Caco-2 (cell line): ENCODE measurements at regions not wholly inside any gene's neighbourhood (a gene's known extent, or its start where the extent isn't known, plus 50 kb on each side); places are given as distances from the start of the nearest gene placed in this dataset.

ENCODE experiments used
- BruUV-seq: library from RNA; stranded (reverse); fragments of 400-500 nt; replicated peaks from 2 replicates; lab custom pipeline; 2021; lab: Mats Ljungman, UMichigan
- CTCF ChIA-PET: fragments of 300-600 bp; sonication (Branson Sonifier 250); formaldehyde crosslinking; loops from one replicate; lab custom pipeline; 2022; ENCODE audit warnings: antibody characterized with exemption; lab: Charles Lee
- POLR2A ChIA-PET: fragments of 300-600 bp; sonication (Branson Sonifier 250); formaldehyde crosslinking; loops from one replicate; lab custom pipeline; 2022; ENCODE audit warnings: antibody characterized with exemption; lab: Charles Lee
- DNase-seq, 2 experiments: peaks; one replicate each; pipeline versions ENCODE4 v3.0.0 to v3.0.0-alpha.2; 2020 to 2022
- H3K27me3 ChIP-seq: replicated peaks from 2 replicates; pipeline ENCODE4 v1.6.0; 2011; ENCODE audit warnings: low read length; ENCODE audit not compliant: control insufficient read depth, insufficient read depth
- H3K36me3 ChIP-seq: 2 replicates; pipeline ENCODE4 v1.5.1; 2011; ENCODE audit warnings: low read length; ENCODE audit not compliant: control insufficient read depth, insufficient read depth
- H3K4me1 ChIP-seq: fragments of 250-450 bp; sonication (Bioruptor Pico); 2 replicates; pipeline ENCODE4 v1.5.1; 2020; ENCODE audit warnings: mild to moderate bottlenecking
- H3K4me3 ChIP-seq: 2 replicates; pipeline ENCODE4 v1.5.1; 2011; ENCODE audit warnings: low read depth, mild to moderate bottlenecking, control low read depth, low read length
- H3K9me3 ChIP-seq: fragments of 250-450 bp; sonication (Bioruptor Pico); 2 replicates; pipeline ENCODE4 v1.5.1; 2020; ENCODE audit warnings: mild to moderate bottlenecking, moderate library complexity
- H3K27ac Mint-ChIP-seq: one replicate; pipeline ENCODE4 v1.8.0; 2022; ENCODE audit warnings: mixed read lengths; ENCODE audit not compliant: unreplicated experiment
- H3K27me3 Mint-ChIP-seq: one replicate; pipeline ENCODE4 v1.8.0; 2022; ENCODE audit warnings: mixed read lengths; ENCODE audit not compliant: insufficient read depth, unreplicated experiment
- H3K36me3 Mint-ChIP-seq: one replicate; pipeline ENCODE4 v1.8.0; 2022; ENCODE audit warnings: mild to moderate bottlenecking, mixed read lengths; ENCODE audit not compliant: insufficient read depth, unreplicated experiment
- H3K4me1 Mint-ChIP-seq: one replicate; pipeline ENCODE4 v1.8.0; 2022; ENCODE audit warnings: low read depth, mixed read lengths; ENCODE audit not compliant: unreplicated experiment
- H3K4me3 Mint-ChIP-seq: one replicate; pipeline ENCODE4 v1.8.0; 2022; ENCODE audit warnings: mild to moderate bottlenecking, moderate library complexity, mixed read lengths; ENCODE audit not compliant: unreplicated experiment
- H3K9me3 Mint-ChIP-seq: one replicate; pipeline ENCODE4 v1.8.0; 2022; ENCODE audit warnings: mixed read lengths; ENCODE audit not compliant: unreplicated experiment
- intact Hi-C: fragments of 100-400 bp; cut with micrococcal nuclease; formaldehyde crosslinking; loops from one replicate; pipeline ENCODE4 v1.10.0; 2022; ENCODE audit not compliant: unreplicated experiment
- TF ChIP-seq, protein P1 (sequence below), 2 experiments: fragments of 200-600 bp in 1 of 2; IDR thresholded peaks; 1 replicate in 1 of 2; 2 replicates in 1 of 2; pipeline versions ENCODE4 v1.5.1 to v1.8.0; 2011 to 2022; ENCODE audit warnings: antibody characterized with exemption in 1 of 2, control low read depth in 1 of 2, inconsistent platforms in 1 of 2, low read depth in 1 of 2, low read length in 1 of 2, mild to moderate bottlenecking in 1 of 2, moderate library complexity in 1 of 2; ENCODE audit not compliant: insufficient read depth in 1 of 2, severe bottlenecking in 1 of 2, unreplicated experiment in 1 of 2

DNA sequence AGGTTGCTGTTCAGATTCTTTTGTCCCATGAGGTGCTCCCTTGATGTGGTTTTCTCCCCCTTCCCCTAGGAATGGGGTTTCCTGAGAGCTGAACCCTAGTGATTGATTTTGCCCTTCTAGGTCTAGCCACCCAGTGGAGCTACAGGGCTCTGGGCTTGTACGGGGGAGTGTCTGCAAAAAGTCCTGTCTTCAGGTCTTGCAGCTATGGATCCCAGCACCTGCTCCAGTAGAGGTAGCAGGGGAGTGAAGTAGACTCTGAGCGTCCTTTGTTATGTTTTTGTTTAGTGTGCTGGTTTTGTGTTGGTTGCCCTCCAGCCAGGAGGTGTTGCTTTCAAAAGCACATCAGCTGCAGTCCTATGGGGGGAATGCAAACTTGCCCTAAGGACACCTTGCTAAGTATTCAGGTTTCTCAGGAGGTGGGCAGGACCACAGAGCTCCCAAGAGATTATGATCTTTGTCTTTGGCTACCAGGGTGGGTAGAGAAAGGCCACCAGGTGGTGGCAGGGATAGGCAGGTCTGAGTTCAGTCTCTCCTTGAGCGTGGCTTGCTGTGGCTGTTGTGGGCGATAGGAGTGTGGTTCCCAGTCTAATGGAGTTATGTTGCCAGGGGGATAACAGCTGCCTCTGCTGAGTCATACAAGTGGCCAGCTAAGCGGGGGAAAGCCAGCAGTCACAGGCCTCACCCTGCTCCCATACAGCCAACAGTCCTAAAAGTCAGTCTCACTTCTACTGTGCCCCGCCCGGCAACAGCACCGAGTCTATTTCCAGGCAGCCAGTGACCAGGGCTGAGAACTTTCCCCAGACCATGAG is 92.4 kb upstream of the JCAD start:
- no peak overlapping the region for H3K4me3 ChIP-seq
- Mint-ChIP-seq H3K9me3 (peaks cover 33% of the 10 kb centered on the region), H3K4me3 (no peak overlapping the region), H3K27me3 (no peaks in the 10 kb centered on the region), H3K27ac (no peak overlapping the region), H3K36me3 (no peaks in the 10 kb centered on the region), H3K4me1 (peaks cover 25% of the 10 kb centered on the region)
- TF ChIP-seq, protein P1, sequence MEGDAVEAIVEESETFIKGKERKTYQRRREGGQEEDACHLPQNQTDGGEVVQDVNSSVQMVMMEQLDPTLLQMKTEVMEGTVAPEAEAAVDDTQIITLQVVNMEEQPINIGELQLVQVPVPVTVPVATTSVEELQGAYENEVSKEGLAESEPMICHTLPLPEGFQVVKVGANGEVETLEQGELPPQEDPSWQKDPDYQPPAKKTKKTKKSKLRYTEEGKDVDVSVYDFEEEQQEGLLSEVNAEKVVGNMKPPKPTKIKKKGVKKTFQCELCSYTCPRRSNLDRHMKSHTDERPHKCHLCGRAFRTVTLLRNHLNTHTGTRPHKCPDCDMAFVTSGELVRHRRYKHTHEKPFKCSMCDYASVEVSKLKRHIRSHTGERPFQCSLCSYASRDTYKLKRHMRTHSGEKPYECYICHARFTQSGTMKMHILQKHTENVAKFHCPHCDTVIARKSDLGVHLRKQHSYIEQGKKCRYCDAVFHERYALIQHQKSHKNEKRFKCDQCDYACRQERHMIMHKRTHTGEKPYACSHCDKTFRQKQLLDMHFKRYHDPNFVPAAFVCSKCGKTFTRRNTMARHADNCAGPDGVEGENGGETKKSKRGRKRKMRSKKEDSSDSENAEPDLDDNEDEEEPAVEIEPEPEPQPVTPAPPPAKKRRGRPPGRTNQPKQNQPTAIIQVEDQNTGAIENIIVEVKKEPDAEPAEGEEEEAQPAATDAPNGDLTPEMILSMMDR (IDR thresholded peaks at IDR 0.05; ENCODE audit: insufficient read depth in 1 of 2, low read depth in 1 of 2, low read length in 1 of 2, severe bottlenecking in 1 of 2, unreplicated experiment in 1 of 2): no peak
- POLR2A ChIA-PET: no interaction called here
- intact Hi-C loops: no loop called here
- H3K9me3 ChIP-seq: no peaks in the 10 kb centered on the region; the same call in 1 of the 2 replicates
- H3K36me3 ChIP-seq: no peaks in the 10 kb centered on the region
- no peaks in the 10 kb centered on the region for H3K27me3 ChIP-seq
- CTCF ChIA-PET: interaction anchor here (0.7 kb wide), 1 partner anchor 145 kb away, joined by 4 read pairs; no protein-coding TSS in a partner anchor
- no peak for DNase-seq
- H3K4me1 ChIP-seq: peaks cover 16% of the 10 kb centered on the region
- BruUV-seq: no TSS peak

DNA sequence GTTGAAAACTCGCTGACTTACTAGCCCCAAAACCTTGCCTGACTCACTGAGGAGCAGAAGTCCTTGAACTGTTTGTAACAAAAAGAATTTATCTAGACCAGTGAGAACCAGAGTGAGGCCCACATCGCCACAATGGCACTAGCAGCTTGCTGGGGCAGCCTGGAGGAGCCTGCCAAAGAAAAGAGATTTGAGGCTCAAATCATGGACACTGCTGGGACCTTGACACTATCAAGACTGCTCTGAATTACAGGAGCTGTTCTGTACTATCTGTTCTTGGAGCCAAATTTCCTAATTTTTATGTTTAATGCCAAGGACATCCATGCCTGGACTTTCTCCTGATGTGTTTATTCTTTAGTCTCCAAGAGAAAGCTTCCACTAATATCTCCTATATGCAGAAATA is 82.0 kb upstream of the JCAD start:
- Histone ChIP-seq H3K9me3 (0 out of 2 replicates have a peak, but pooled peaks cover 5% of the 10 kb centered on the region), H3K36me3 (no peaks in the 10 kb centered on the region), H3K4me1 (no peaks in the 10 kb centered on the region), H3K27me3 (no peaks in the 10 kb centered on the region), H3K4me3 (no peak overlapping the region)
- no peak overlapping the region for H3K27ac Mint-ChIP-seq
- H3K4me3 Mint-ChIP-seq: no peak overlapping the region
- BruUV-seq: no TSS peak
- no peaks in the 10 kb centered on the region for H3K36me3 Mint-ChIP-seq
- POLR2A ChIA-PET: no interaction called here
- no peak for DNase-seq
- no peaks in the 10 kb centered on the region for H3K27me3 Mint-ChIP-seq
- H3K4me1 Mint-ChIP-seq: no peaks in the 10 kb centered on the region
- CTCF ChIA-PET: no interaction called here
- TF ChIP-seq, protein P1 (IDR thresholded peaks at IDR 0.05; ENCODE audit: insufficient read depth in 1 of 2, low read depth in 1 of 2, low read length in 1 of 2, severe bottlenecking in 1 of 2, unreplicated experiment in 1 of 2): no peak
- peaks cover 20% of the 10 kb centered on the region for H3K9me3 Mint-ChIP-seq
- intact Hi-C loops: no loop called here

DNA sequence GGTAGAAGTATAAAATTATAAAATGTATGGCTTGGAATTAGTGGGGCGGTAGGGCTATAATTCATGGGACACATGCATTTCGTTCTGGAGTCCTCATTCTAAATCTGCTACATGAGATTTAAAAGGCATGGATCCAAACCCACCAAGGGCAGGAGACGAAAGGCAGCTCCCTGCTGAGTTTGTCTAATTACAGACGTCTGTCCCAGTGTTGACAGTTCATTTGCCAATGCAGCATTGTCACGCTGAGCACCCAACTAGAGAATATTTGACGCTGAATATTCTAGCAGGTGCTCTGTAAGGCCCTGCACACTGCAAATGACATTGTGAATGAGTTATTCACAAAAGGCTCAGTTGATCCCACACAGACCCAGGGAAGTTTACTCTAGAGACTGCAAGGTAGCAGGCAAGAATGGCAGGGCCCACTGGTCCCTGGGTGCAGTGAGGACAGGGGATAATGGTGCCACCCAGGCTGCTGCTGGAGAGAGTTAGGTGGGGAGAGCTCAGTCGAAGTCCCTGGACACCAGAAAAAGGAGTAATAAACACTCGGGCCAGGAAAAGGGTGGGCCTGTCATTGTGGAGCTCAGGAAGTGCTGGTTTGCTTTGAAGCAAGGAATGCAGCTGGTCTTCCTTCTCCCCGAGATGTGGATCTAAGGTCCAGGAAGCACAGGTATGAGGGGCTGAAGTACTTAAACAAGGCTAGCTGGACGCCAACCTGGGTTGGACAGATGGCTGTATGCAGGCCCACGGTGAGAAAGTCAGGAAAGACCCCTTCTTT is 75.0 kb upstream of the JCAD start:
- ChIA-PET CTCF (no interaction called here), POLR2A (no interaction called here)
- intact Hi-C loops: no loop called here

More for the DNA sequence above, 75.0 kb upstream of the JCAD start:
- Mint-ChIP-seq H3K36me3 (no peaks in the 10 kb centered on the region), H3K27ac (no peak overlapping the region), H3K4me1 (no peaks in the 10 kb centered on the region), H3K9me3 (no peaks in the 10 kb centered on the region), H3K4me3 (no peak overlapping the region), H3K27me3 (no peaks in the 10 kb centered on the region)
- TF ChIP-seq, protein P1 (IDR thresholded peaks at IDR 0.05; ENCODE audit: insufficient read depth in 1 of 2, low read depth in 1 of 2, low read length in 1 of 2, severe bottlenecking in 1 of 2, unreplicated experiment in 1 of 2): no peak
- H3K36me3 ChIP-seq: no peaks in the 10 kb centered on the region
- H3K9me3 ChIP-seq: no peaks in the 10 kb centered on the region
- H3K4me1 ChIP-seq: no peaks in the 10 kb centered on the region
- no peak overlapping the region for H3K4me3 ChIP-seq
- no peak for DNase-seq
- H3K27me3 ChIP-seq: no peaks in the 10 kb centered on the region
- BruUV-seq: no TSS peak
